ENCODE measurements at regions not wholly inside any gene's neighbourhood (a gene's known extent, or its start where the extent isn't known, plus 50 kb on each side); places are given as distances from the start of the nearest gene placed in this dataset.

- H3K9me3 ChIP-seq (replicated peaks; ENCODE audit: control insufficient read depth, insufficient read depth, low read depth, low read length) = no peaks in the 10 kb centered on the region; the same call in 1 of the 2 replicates
- no peak overlapping the region for H3K9ac ChIP-seq (ENCODE audit: insufficient read depth in 1 of 2, low read depth in 2 of 2, low read length in 2 of 2)
- no peaks in the 10 kb centered on the region for H3K79me2 ChIP-seq (ENCODE audit: control insufficient read depth, insufficient read depth, low read length)
- POLR2A ChIA-PET = no interaction called here
- H3K27me3 ChIP-seq (ENCODE audit: control insufficient read depth in 2 of 2, insufficient read depth in 2 of 2, low read length in 2 of 2) = no peaks in the 10 kb centered on the region
- CTCF ChIA-PET (ENCODE audit: low intra/inter-chr PET ratio) = no interaction called here
- H3K4me2 ChIP-seq (ENCODE audit: insufficient read depth, low read length) = no peak overlapping the region
- no peak for ATAC-seq
- H3K27ac ChIP-seq (ENCODE audit: extremely low read depth, low read depth, low read length) = no peak overlapping the region
- no peak for DNase-seq (ENCODE audit: extremely low read depth in 1 of 4, low spot score in 3 of 4)
- H2AFZ ChIP-seq (ENCODE audit: low read depth, low read length) = no peak overlapping the region
- H3K9me1 ChIP-seq (ENCODE audit: control insufficient read depth, insufficient read depth, low read length) = no peaks in the 10 kb centered on the region
- H4K20me1 ChIP-seq (replicated peaks; ENCODE audit: control insufficient read depth, insufficient read depth, low read length) = no peaks in the 10 kb centered on the region
- H3K36me3 ChIP-seq (ENCODE audit: control insufficient read depth, insufficient read depth, low read length) = no peaks in the 10 kb centered on the region
- no peak for TF ChIP-seq DEAF1 (CRISPR knock-in tag; IDR thresholded peaks at IDR 0.05)
- no peak for TF ChIP-seq FOXO4 (CRISPR knock-in tag; IDR thresholded peaks at IDR 0.05)
- TF ChIP-seq OTX1 (CRISPR knock-in tag; IDR thresholded peaks at IDR 0.05) = no peak
- no peak for TF ChIP-seq ZEB2 (IDR thresholded peaks at IDR 0.05)
- TF ChIP-seq MYC (IDR thresholded peaks at IDR 0.05; ENCODE audit: low read depth, low read length) = no peak
- TF ChIP-seq MYC (CRISPR knock-in tag; IDR thresholded peaks at IDR 0.05; ENCODE audit: borderline replicate concordance, low read depth) = no peak
- TF ChIP-seq ZC3H11A (IDR thresholded peaks at IDR 0.05; ENCODE audit: low read depth, low read length) = no peak
- no peak for TF ChIP-seq HMBOX1 (IDR thresholded peaks at IDR 0.05)
- no peak for TF ChIP-seq PML (IDR thresholded peaks at IDR 0.05; ENCODE audit: low read length)
- TF ChIP-seq NCOA6 (IDR thresholded peaks at IDR 0.05) = no peak
- TF ChIP-seq MBD2 (IDR thresholded peaks at IDR 0.05; ENCODE audit: borderline replicate concordance, low read depth) = no peak
- no peak for TF ChIP-seq HMG20B (CRISPR knock-in tag; IDR thresholded peaks at IDR 0.05)
- TF ChIP-seq ELF2 (CRISPR knock-in tag; IDR thresholded peaks at IDR 0.05) = no peak
- TF ChIP-seq MECOM (CRISPR knock-in tag; IDR thresholded peaks at IDR 0.05) = no peak
- BruUV-seq (replicated peaks) = no TSS peak
- no peak overlapping the region for H3K4me3 ChIP-seq
- in situ Hi-C loops (cut with MboI) (no loop called here), intact Hi-C loops (cut with micrococcal nuclease) (no loop called here)
- no peak for FAIRE-seq
- 7% methylated on average over 1 of the region's 1 CpG for WGBS (ENCODE audit: insufficient coverage, low coverage, missing lambda C conversion rate)
- H3K4me1 ChIP-seq (replicated peaks in 1 of 2; ENCODE audit: control insufficient read depth in 2 of 2, insufficient read depth in 2 of 2, low read length in 2 of 2) = no peaks in the 10 kb centered on the region
Measured at GRCh38 chr7:54345746-54346145, 196.4 kb upstream of the VSTM2A start.
